GM12864 (cell line): ENCODE measurements at regions not wholly inside any gene's neighbourhood (a gene's known extent, or its start where the extent isn't known, plus 50 kb on each side); places are given as distances from the start of the nearest gene placed in this dataset.

Experiments used
- DNase-seq: peaks from one replicate; pipeline ENCODE4 v3.0.0-alpha.2; 2011; ENCODE audit warnings: low read depth
- H3K4me3 ChIP-seq: 2 replicates; pipeline ENCODE4 v1.5.1; 2011; ENCODE audit warnings: mild to moderate bottlenecking, low read depth, low read length, control low read depth
- TF ChIP-seq, protein P1 (sequence below): IDR thresholded peaks from 2 replicates; pipeline ENCODE4 v1.5.1; 2011; ENCODE audit warnings: low read depth, mild to moderate bottlenecking, moderate library complexity, low read length, control low read depth, inconsistent platforms; ENCODE audit errors: missing control alignments

DNA sequence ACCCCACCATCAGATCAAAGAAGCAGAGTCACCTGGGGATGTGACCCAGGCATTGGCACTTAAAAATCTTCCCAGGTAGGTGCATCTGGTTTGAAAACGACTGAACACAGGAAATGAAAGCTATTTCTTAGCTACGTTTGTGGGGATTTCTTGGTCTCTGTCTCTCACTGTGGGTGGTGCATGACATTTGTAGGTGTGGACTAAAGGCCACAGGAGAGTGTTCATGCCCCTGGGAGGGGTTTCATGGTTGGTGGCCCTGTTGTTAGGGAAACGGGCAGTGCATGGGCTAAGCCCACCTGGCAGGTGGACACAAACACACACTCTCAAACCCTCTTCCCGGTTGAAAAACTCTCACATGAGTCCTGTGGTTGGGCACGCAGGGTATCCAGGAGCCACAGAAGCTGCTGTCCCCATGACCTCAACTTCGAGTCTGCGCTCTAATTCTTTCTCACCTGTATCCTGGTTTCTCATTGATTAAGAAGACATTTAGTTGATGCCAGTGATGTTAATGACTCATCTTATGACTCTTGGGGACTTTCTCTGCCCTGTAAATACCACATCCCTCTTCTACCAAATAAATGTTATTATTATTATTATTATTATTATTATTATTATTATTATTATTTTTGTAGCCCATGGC is 119.4 kb downstream of the MRPS6 start:
- TF ChIP-seq, protein P1, sequence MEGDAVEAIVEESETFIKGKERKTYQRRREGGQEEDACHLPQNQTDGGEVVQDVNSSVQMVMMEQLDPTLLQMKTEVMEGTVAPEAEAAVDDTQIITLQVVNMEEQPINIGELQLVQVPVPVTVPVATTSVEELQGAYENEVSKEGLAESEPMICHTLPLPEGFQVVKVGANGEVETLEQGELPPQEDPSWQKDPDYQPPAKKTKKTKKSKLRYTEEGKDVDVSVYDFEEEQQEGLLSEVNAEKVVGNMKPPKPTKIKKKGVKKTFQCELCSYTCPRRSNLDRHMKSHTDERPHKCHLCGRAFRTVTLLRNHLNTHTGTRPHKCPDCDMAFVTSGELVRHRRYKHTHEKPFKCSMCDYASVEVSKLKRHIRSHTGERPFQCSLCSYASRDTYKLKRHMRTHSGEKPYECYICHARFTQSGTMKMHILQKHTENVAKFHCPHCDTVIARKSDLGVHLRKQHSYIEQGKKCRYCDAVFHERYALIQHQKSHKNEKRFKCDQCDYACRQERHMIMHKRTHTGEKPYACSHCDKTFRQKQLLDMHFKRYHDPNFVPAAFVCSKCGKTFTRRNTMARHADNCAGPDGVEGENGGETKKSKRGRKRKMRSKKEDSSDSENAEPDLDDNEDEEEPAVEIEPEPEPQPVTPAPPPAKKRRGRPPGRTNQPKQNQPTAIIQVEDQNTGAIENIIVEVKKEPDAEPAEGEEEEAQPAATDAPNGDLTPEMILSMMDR, result no peak
- peak; percentile 12 for DNase-seq
- no peak overlapping the region for H3K4me3 ChIP-seq

DNA sequence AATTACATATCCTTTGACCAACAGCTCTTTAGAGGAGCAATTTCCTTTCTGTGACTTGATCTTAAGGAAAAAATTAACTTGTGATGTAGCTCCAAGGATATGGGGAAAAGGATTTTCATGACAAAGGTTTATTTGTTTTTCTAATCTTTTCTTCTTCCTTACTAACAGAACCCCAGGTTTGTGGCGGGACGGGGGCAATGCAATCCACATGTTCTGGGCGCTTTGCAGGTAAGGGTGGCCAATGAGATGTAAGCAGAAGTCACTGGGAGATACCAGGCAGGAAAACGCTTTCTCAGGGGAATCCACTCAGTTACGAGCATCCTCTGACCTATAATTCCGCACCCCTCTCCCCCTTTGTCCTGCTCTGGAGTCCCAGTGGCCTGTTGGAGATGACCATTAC is 122.0 kb downstream of the MRPS6 start:
- TF ChIP-seq, protein P1, result no peak
- H3K4me3 ChIP-seq, result no peak overlapping the region
- no peak for DNase-seq

DNA sequence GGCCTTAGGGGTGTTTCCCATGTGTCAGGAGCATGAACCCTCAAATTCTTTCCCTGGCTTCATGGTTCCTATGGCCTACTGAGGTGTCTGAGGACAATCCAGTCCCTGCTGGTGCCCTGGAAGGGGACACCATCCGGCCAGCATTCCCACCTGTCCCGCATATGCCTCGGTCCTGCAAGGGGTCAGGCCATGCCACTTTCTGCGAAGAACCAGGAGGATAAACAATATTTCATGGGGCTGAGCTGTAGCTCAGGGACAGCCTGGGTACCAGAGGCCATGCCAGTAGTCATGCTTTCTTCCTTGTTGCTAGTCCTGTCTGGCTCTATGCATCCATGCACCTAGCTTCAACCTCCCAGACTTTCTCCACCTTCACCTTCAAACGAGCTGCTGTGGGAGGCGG is 123.6 kb downstream of the MRPS6 start:
- DNase-seq, result no peak
- TF ChIP-seq, protein P1, result no peak
- no peak overlapping the region for H3K4me3 ChIP-seq

- no peak overlapping the region for H3K4me3 ChIP-seq
- no peak for DNase-seq
- TF ChIP-seq, protein P1, result no peak
Observed at GRCh38 chr21:34197561-34197960, 124.2 kb downstream of the MRPS6 start.

GRCh38 chr21:34198231-34199120 is 125.1 kb downstream of the MRPS6 start:
- TF ChIP-seq, protein P1, result no peak
- no peak for DNase-seq
- H3K4me3 ChIP-seq, result no peak overlapping the region

DNA sequence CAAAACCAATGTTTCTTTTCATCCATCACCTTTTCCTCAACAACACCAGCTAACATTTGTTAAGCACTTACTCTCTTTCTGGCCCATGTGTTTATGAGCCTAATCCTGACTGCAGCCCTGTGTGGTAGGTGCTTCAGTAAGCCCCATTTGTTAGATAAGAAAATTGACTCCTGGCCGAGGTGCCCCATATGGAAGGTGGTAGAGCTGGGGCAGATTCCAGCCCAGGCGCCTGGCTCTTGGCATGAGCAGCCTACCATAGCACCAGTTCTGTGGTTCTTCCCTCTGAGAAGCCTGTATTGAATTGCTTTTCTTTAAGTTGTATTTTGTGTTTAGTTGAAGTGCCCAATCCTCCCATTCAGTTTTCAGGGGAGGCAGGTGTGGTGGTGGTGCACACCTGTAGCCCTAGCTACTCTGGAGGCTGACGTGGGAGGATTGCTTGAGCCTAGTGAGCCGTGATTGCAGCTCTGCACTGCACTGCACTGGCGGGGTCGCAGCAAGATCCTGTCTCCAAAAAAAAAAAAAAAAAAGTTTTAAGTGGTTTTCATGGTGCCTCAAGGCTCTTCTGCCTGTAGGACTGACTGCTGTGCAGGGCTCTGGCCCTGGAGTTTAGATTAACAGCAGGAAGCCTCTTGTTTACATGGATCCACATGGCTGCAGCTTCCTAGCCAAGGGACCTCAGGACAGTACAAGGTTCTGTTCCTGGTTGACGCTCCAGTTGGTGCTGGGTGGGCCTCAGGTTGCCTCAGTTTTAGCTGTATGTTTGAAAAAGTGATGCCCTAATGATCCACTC is 125.9 kb downstream of the MRPS6 start:
- DNase-seq, result no peak
- TF ChIP-seq, protein P1, result no peak
- H3K4me3 ChIP-seq, result no peak overlapping the region
